ENCODE measurements at regions not wholly inside any gene's neighbourhood (a gene's known extent, or its start where the extent isn't known, plus 50 kb on each side); places are given as distances from the start of the nearest gene placed in this dataset.
"Not testable (repeated sequence)": the region's sequence is repeated elsewhere in the genome, so short reads cannot be mapped to it uniquely, and the experiment has no call there.

- no peaks in the 10 kb centered on the region for H3K27me3 Mint-ChIP-seq (ENCODE audit: low read depth)
- no peak overlapping the region for H3K4me3 Mint-ChIP-seq
- H3K9me3 Mint-ChIP-seq (ENCODE audit: insufficient read depth), result no peaks in the 10 kb centered on the region
- ChIA-PET CTCF (no interaction called here), POLR2A (no interaction called here)
- no peak overlapping the region for H3K27ac Mint-ChIP-seq
- H3K4me1 Mint-ChIP-seq (ENCODE audit: low read depth), result no peaks in the 10 kb centered on the region
- ATAC-seq (no peak), DNase-seq (no peak)
- no peaks in the 10 kb centered on the region for H3K36me3 Mint-ChIP-seq (ENCODE audit: low read depth)
These were observed 668.5 kb downstream of the PLOD2 start for GRCh38 chr3:145492456-145492855.

DNA sequence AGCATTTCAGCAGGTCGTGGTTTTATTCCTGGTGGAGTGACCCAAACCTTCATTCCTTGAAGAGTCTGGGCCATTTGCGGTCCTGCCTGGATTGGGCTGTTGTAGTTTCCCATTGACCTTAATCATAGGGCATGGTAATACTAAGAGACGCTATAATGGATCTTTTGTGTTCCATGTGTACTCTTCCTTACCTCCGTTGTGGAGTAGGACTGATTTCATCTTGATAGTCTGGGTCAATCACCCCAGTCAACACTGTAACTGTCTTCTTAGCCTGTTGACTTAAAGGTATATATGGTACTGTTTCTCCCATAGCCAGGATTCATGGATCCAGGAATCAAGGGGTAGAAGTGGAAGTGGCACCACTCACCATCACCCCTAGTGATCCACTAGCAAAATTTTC is 643.6 kb downstream of the PLOD2 start:
- H3K36me3 Mint-ChIP-seq (ENCODE audit: low read depth); DNase-seq; CTCF ChIA-PET; ATAC-seq; H3K27me3 Mint-ChIP-seq (ENCODE audit: low read depth); H3K9me3 Mint-ChIP-seq (ENCODE audit: insufficient read depth); H3K4me3 Mint-ChIP-seq; H3K4me1 Mint-ChIP-seq (ENCODE audit: low read depth); POLR2A ChIA-PET; H3K27ac Mint-ChIP-seq: not testable (repeated sequence)

GRCh38 chr3:145518639-145519038 is 642.3 kb downstream of the PLOD2 start:
- H3K27ac Mint-ChIP-seq, result no peak overlapping the region

GRCh38 chr3:145519398-145520047 is 641.5 kb downstream of the PLOD2 start:
- no peak for DNase-seq
- Mint-ChIP-seq H3K9me3 (ENCODE audit: insufficient read depth) (no peaks in the 10 kb centered on the region), H3K4me3 (no peak overlapping the region), H3K4me1 (ENCODE audit: low read depth) (no peaks in the 10 kb centered on the region), H3K27me3 (ENCODE audit: low read depth) (no peaks in the 10 kb centered on the region), H3K36me3 (ENCODE audit: low read depth) (no peaks in the 10 kb centered on the region), H3K27ac (no peak overlapping the region)
- ChIA-PET POLR2A (no interaction called here), CTCF (no interaction called here)
- no peak for ATAC-seq

More at GRCh38 chr3:145518639-145519038, 642.3 kb downstream of the PLOD2 start:
- H3K4me3 Mint-ChIP-seq, result no peak overlapping the region
- no peaks in the 10 kb centered on the region for H3K36me3 Mint-ChIP-seq (ENCODE audit: low read depth)
- no peaks in the 10 kb centered on the region for H3K4me1 Mint-ChIP-seq (ENCODE audit: low read depth)
- H3K9me3 Mint-ChIP-seq (ENCODE audit: insufficient read depth), result no peaks in the 10 kb centered on the region
- ATAC-seq (no peak), DNase-seq (no peak)
- ChIA-PET POLR2A (no interaction called here), CTCF (no interaction called here)
- no peaks in the 10 kb centered on the region for H3K27me3 Mint-ChIP-seq (ENCODE audit: low read depth)

DNA sequence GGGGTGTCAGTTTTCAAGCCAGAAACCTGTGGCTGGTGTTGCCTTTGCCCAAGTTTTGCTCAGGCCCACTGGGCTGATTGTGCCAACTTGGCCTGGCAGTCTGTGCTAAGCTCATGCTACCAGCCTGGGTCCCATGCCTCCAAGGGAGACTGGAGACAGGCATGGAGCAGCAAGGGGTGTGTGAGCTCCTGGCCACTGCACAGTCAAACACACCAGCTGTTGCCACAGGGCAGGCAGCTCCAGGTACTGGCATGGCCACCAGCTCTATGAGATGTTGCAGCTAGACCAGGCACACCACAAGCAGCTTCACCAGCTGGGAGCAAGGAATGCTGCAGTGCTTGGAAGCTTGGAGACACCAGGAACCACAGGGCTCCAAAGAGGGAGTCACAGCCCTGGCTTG is 638.8 kb downstream of the PLOD2 start:
- Mint-ChIP-seq H3K27ac (no peak overlapping the region), H3K4me1 (ENCODE audit: low read depth) (no peaks in the 10 kb centered on the region), H3K9me3 (ENCODE audit: insufficient read depth) (no peaks in the 10 kb centered on the region), H3K27me3 (ENCODE audit: low read depth) (no peaks in the 10 kb centered on the region), H3K36me3 (ENCODE audit: low read depth) (no peaks in the 10 kb centered on the region), H3K4me3 (no peak overlapping the region)
- no peak for ATAC-seq
- ChIA-PET CTCF (no interaction called here), POLR2A (no interaction called here)
- no peak for DNase-seq

DNA sequence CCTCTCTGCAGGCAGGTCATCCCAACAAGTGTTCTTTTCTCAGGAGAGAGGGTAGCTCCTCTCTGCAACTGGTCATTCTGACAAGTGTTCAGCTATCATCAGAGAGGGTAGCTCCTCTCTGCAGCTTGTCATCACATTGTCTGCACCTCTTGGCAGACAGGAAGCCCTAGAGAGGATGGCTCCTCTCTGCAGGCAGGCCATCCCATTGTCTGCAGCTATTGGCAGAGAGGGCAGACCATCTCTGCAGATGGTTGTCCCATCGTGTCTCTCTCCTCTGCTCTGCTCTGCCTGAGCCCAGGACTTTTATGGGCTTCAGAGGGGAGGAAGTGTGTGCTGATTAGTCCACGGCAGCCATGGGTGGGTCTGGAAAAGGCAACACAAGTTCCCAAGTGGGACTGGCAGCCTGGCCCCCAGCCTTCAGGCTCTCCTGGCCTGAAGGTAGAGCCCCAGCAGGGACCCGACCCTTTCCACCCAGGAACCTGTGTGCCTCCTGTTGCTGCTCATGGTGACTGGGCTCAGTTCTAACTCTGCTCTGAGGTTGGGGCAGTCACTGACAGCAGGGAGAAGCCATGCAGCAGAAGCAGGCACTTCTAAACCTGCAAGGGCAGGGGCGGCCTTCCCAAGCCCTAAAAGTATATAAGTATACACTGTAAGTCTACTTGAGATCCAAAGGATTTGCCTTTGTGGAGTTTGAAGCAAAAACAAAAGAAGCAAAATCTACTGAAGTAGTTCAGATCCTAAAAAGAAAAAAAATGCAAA is 637.9 kb downstream of the PLOD2 start:
- Mint-ChIP-seq H3K9me3 (ENCODE audit: insufficient read depth) (no peaks in the 10 kb centered on the region), H3K27ac (no peak overlapping the region), H3K27me3 (ENCODE audit: low read depth) (no peaks in the 10 kb centered on the region), H3K4me3 (no peak overlapping the region), H3K36me3 (ENCODE audit: low read depth) (no peaks in the 10 kb centered on the region), H3K4me1 (ENCODE audit: low read depth) (no peaks in the 10 kb centered on the region)
- no peak for ATAC-seq
- no peak for DNase-seq
- ChIA-PET POLR2A (no interaction called here), CTCF (no interaction called here)

- ChIA-PET POLR2A (no interaction called here), CTCF (no interaction called here)
- H3K9me3 Mint-ChIP-seq (ENCODE audit: insufficient read depth), result no peaks in the 10 kb centered on the region
- no peak overlapping the region for H3K27ac Mint-ChIP-seq
- ATAC-seq, result no peak
- no peak overlapping the region for H3K4me3 Mint-ChIP-seq
- no peak for DNase-seq
- no peaks in the 10 kb centered on the region for H3K4me1 Mint-ChIP-seq (ENCODE audit: low read depth)
- no peaks in the 10 kb centered on the region for H3K27me3 Mint-ChIP-seq (ENCODE audit: low read depth)
- H3K36me3 Mint-ChIP-seq (ENCODE audit: low read depth), result no peaks in the 10 kb centered on the region
These were observed 629.4 kb downstream of the PLOD2 start for GRCh38 chr3:145531548-145531947.

GRCh38 chr3:145533696-145534095 is 627.3 kb downstream of the PLOD2 start:
- no peak overlapping the region for H3K4me3 Mint-ChIP-seq
- ChIA-PET CTCF (no interaction called here), POLR2A (no interaction called here)
- H3K27ac Mint-ChIP-seq, result no peak overlapping the region
- no peaks in the 10 kb centered on the region for H3K36me3 Mint-ChIP-seq (ENCODE audit: low read depth)
- H3K9me3 Mint-ChIP-seq (ENCODE audit: insufficient read depth), result no peaks in the 10 kb centered on the region
- DNase-seq, result no peak
- no peak for ATAC-seq
- no peaks in the 10 kb centered on the region for H3K27me3 Mint-ChIP-seq (ENCODE audit: low read depth)
- H3K4me1 Mint-ChIP-seq (ENCODE audit: low read depth), result no peaks in the 10 kb centered on the region

DNA sequence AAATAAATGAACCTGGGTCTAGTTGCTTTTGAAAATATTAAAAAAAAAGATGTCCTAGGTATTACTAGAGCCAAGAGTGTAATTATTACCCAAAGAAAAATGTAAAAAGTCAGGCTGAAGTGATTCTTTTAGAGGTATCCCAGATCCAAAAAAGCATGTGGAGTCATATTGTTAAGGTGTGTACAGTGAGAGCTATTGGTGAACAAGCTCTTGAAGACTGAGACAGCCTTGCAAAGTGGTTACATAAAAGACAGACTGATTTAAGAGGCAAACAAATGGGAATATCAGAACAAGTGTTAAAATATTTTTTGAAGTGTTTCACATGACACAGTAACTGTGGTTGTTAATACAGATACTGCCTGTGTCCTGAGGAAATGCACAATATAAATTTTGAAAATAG is 624.5 kb downstream of the PLOD2 start:
- DNase-seq, result no peak
- H3K36me3 Mint-ChIP-seq (ENCODE audit: low read depth), result no peaks in the 10 kb centered on the region
- no peaks in the 10 kb centered on the region for H3K9me3 Mint-ChIP-seq (ENCODE audit: insufficient read depth)
- H3K4me3 Mint-ChIP-seq, result no peak overlapping the region
- ChIA-PET POLR2A (no interaction called here), CTCF (no interaction called here)
- H3K27ac Mint-ChIP-seq, result no peak overlapping the region
- ATAC-seq, result no peak
- H3K27me3 Mint-ChIP-seq (ENCODE audit: low read depth), result no peaks in the 10 kb centered on the region
- no peaks in the 10 kb centered on the region for H3K4me1 Mint-ChIP-seq (ENCODE audit: low read depth)

DNA sequence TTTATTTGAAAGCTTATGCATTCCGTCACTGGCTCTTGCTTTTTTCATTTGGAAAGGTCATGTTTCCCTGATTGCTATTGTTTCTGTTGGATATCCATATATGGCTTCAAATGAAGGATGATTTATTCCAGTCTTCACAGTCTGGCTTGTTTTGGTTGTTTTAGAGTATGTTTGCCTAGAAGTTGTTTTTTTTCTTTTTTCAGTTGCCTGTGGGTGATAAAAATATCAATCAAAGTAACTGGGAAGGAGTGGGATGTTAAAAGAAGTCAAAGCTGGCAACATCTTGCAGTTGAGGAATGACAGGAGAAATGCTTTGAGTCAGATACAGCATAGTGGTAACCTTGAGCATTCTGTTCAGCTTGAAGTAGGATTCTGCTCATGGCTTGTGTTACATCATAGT is 610.5 kb downstream of the PLOD2 start:
- Mint-ChIP-seq H3K4me1 (ENCODE audit: low read depth) (no peaks in the 10 kb centered on the region), H3K4me3 (no peak overlapping the region), H3K27ac (no peak overlapping the region), H3K9me3 (ENCODE audit: insufficient read depth) (peaks cover 15% of the 10 kb centered on the region), H3K36me3 (ENCODE audit: low read depth) (no peaks in the 10 kb centered on the region), H3K27me3 (ENCODE audit: low read depth) (no peaks in the 10 kb centered on the region)
- ChIA-PET POLR2A (no interaction called here), CTCF (no interaction called here)
- ATAC-seq (no peak), DNase-seq (no peak)

DNA sequence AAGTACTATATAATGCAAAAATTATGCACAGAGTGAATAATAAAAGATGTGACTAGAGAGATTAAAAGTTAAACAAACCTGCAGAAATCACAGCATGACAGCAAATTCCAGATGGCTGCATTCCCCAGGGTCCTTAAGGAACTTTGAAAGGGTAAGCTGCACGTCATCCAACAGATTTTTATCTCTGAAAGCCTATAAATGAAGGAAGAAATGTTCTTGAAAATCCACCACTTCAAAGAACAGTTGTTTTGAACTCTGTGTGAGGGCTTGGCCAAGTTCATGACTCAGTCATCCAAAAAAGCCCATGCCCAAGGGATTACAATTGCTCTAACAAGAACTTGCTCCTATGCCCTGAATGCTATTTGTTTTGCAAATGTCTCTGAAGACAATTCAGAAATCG is 603.6 kb downstream of the PLOD2 start:
- no peaks in the 10 kb centered on the region for H3K36me3 Mint-ChIP-seq (ENCODE audit: low read depth)
- no peak for ATAC-seq

GRCh38 chr3:145578471-145578870 is 582.5 kb downstream of the PLOD2 start:
- no peaks in the 10 kb centered on the region for H3K4me1 Mint-ChIP-seq (ENCODE audit: low read depth)
- ATAC-seq (no peak), DNase-seq (no peak)
- H3K4me3 Mint-ChIP-seq, result no peak overlapping the region
- ChIA-PET POLR2A (no interaction called here), CTCF (no interaction called here)
- no peak overlapping the region for H3K27ac Mint-ChIP-seq
- no peaks in the 10 kb centered on the region for H3K36me3 Mint-ChIP-seq (ENCODE audit: low read depth)
- no peaks in the 10 kb centered on the region for H3K27me3 Mint-ChIP-seq (ENCODE audit: low read depth)
- no peaks in the 10 kb centered on the region for H3K9me3 Mint-ChIP-seq (ENCODE audit: insufficient read depth)

More for the DNA sequence above, 603.6 kb downstream of the PLOD2 start:
- POLR2A ChIA-PET, result no interaction called here
- no peak for DNase-seq
- Mint-ChIP-seq H3K9me3 (ENCODE audit: insufficient read depth) (peaks cover 21% of the 10 kb centered on the region), H3K4me3 (no peak overlapping the region), H3K27ac (no peak overlapping the region), H3K27me3 (ENCODE audit: low read depth) (no peaks in the 10 kb centered on the region), H3K4me1 (ENCODE audit: low read depth) (no peaks in the 10 kb centered on the region)
- CTCF ChIA-PET, result no interaction called here

DNA sequence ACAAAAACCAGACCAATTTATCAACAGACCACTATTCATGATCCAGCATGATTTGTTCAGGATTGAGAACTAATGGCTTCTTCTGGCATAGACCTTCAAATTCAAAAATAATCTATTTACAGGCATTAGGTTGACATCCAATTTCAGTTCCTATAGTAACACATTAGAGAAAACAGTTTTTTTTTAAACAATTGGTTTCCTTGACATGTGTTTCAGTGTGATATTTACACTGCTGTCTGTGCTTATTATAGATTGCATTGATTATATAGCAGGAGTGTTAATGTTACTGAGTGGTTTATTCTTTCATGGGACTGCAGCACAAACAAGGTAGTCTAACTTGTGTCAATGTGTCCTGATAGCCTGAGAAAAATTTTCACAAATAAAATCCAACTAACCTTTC is 579.3 kb downstream of the PLOD2 start:
- POLR2A ChIA-PET, result no interaction called here
- no peak overlapping the region for H3K4me3 Mint-ChIP-seq
- H3K4me1 Mint-ChIP-seq (ENCODE audit: low read depth), result no peaks in the 10 kb centered on the region
- DNase-seq (no peak), ATAC-seq (no peak)
- H3K9me3 Mint-ChIP-seq (ENCODE audit: insufficient read depth), result no peaks in the 10 kb centered on the region
- H3K36me3 Mint-ChIP-seq (ENCODE audit: low read depth), result no peaks in the 10 kb centered on the region
- CTCF ChIA-PET, result no interaction called here
- H3K27ac Mint-ChIP-seq, result no peak overlapping the region
- H3K27me3 Mint-ChIP-seq (ENCODE audit: low read depth), result no peaks in the 10 kb centered on the region
